NCI-H2029 (cell line): ENCODE measurements at regions not wholly inside any gene's neighbourhood (a gene's known extent, or its start where the extent isn't known, plus 50 kb on each side); places are given as distances from the start of the nearest gene placed in this dataset.

Experiments used
- DNase-seq: peaks from one replicate; lab custom pipeline; 2025; lab: John Stamatoyannopoulos, UW

DNA sequence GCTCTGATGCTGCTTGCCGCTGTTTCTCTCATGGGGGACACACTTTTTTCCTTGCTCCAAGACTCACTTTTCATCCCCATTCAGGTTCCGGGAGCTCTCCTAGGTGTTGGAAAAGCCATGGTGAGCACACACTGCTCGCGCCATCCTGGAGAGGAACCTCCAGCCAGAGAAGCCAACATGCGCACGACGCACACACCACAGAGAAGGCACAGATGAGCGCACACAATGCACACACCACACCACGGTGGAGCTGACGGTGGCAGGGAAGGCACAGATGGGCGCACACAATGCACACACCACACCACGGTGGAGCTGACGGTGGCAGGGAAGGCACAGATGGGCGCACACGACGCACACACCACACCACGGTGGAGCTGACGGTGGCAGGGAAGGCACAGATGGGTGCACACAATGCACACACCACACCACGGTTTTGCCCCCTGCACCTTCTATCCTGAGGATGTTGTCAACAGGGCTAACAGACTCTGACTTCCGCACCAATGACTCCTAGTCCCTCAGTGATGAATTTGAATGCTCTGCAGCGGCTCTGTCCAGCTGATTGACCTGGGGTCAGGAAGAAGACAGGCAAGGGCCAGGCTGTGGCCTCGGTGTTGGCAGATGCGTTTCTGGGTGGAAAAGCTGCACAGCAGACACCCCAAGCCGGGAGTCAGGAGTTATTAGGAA lies 154.7 kb downstream of the ERMARD start:
- no peak for DNase-seq

DNA sequence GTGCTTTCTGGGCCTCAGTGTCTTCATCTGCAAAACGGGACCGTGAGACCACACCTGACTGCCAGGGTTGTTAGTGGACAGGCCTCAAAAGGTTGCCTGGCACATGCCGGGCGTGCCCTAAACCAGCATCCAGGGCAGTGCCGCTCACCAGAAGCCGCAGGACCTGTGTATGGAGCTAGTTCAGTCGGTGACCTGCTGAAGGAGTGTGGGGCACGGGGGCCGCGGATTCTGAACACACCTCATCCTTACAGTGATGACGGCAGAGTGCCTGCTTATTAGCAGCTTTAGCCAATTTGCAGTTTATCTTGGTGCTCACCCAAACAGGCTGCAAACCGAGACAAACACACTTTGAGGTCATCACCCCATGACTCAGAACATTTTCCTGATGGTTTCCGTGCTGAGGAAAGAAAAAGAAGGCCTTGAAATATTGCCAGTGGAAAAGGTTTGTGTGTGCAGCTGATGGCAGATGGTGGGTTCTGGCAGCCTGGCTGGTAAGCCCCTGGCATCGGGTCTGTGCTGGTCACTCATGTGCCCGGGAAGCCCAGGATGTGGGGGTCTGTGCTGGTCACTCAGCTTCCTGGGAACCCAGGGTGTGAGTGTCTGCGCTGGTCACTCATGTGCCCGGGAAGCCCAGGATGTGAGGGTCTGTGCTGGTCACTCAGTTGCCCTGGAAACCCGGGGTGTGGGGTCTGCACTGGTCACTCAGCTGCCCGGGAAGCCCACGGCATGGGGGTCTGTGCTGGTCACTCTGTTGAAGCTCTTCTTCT lies 153.8 kb downstream of the ERMARD start:
- peak; percentile 45 for DNase-seq

DNA sequence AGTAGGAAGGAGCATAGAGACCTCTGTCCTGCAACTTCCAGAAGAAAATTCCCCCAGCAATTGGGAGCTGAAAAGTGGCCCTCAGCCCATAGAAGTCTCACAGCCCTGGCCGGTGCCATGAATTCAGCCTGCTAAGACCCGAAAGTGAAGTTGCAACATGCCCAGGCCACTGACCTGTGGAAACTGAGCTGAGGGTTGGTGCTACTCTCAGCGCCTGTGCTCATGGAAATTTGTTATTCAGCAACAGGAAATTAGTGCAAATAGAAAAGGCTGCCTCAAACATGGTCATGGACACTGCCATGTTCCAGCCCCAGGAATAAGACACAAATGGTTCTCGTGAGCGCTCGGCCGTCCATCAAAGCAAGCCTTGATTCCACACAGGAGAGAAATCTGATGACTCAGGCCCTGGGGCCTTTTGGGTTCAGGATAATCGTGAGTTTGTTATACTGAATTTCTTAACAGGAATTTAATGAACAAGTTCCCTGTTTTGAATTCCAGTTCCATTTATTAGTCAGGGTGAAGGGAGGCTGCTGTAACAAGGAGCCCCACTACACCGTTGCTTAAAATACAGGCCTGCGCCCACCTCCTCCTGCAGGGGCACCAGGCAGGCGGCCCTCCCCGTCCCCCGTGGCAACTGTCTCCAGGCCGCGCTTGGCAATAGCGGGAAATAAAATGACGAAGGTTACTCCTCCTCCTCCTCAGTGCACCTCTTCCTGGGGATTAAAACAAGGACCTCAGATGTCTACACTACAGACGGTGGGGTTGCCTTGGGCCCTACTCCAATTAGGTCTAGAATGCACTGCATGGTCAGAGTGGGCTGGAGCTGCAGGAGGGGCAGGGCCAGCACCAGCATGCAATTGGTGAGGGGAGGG lies 152.9 kb downstream of the ERMARD start:
- DNase-seq: no peak

DNA sequence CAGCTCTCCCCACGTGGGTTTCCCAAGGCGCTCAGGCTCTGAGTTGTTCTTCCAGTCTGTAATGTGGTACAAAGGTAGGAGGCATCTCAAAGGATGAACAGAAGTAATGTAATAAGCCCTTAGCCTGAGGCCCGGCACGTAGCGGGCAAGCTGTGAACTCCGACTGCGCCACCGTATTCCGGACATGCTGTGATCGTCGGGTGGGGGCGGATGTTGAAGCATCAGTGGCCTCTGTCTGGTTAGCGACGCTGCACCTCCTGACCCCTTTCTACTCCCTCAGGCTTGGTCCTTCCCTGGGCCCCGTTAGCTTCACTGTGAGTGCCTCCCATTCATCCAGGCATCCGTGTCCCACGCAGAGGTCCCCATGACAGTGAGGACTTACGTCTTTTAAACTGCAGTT lies 151.7 kb downstream of the ERMARD start:
- no peak for DNase-seq

DNA sequence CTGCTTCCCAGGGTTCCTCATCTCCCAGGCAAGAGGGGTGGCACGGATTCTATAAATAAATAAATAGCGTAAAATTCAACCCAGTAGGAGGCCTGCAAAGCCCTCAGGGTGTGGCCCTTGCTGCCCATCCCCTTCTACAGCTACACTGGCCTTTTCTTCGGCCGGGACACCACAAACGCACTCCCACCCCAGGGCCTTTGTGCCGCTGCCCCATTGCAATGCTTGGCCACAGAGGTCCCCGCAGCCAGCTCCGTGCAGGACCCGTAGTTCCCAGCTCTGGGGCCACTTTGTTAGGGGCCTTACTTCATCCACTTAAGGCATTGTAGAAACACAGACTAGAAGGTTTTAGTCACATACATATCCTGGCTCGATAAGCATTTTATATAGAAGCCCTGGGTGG lies 151.2 kb downstream of the ERMARD start:
- no peak for DNase-seq

DNA sequence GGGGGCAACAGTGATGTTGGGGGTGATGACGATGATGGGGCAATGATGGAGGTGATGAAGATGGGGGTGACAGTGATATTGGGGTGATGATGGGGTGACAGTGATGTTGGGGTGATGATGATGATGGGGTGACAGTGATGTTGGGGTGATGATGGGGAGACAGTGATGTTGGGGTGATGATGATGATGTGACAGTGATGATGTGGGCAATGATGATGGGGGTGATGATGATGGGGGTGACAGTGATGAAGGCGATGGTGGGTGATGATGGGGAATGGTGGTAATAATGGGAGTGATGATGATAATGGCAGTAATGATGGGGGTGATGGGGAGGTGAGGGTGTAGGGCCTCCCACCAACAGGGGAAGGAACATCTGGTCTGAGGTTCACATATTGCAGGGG lies 150.6 kb downstream of the ERMARD start:
- DNase-seq: no peak

DNA sequence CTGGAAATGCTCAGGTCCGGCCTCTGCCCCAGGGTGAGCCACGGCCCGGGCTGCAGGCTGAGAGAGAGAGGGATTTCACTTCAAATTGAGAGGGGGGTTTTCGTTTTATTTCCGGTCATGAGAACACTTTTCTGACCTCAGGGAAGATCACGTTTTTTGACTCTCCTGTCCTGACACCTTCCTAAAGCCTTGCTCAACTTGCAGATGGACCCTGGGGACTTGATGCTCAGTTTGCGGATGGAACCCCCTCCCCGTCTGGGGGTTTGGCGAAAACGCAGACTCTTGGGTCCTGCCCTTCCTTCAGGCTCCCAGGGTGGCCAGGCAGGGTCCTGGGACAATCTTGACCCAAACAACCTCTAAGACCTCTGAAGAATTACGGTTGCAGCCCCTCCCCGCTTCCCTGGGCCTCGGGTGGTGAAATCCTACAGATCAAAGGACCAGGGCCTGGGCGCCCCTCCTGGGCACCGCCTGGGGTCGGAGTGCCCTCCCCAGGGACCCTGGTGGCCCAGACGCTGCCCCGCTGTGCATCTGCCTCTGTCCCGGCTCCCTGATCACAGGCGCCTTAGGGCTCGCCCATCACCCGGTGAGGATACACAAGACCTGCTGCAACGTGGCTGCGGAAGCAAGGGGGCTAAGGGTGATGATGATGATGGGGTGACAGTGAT lies 148.2 kb downstream of the ERMARD start:
- no peak for DNase-seq

DNA sequence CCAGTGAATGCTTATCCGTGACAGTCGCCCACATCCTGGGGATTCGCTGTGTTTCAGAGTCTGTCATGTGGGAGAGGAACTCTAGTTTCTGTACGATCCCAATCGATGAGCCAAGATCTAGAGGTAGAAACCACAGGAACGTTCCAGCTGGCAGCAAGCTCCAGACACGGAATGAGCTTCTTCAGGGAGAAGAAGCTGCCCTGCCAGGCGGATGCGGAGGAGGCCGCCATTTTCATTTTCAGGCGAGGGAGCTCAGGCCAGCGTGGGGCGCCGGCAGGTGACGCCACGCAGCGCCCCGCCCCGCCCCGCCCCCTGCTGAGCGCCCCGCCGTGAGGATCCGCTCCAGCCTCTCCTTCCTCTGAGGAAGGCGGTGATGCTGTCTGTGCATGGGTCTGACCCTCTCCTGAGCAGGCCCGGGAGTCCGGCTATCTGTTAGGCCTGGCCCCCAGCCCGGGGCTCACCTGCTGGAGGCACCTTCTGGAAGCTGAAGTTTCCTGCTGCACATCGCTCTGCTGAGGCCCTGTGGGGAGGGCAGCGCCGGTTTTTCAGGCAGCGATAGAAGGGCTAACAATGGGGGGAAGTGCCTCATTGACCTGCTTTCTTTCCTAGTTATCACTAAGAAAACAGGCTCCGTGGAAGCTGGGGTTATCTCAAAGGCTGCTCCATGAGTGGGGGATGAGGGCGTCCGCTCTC lies 147.5 kb downstream of the ERMARD start:
- no peak for DNase-seq

DNA sequence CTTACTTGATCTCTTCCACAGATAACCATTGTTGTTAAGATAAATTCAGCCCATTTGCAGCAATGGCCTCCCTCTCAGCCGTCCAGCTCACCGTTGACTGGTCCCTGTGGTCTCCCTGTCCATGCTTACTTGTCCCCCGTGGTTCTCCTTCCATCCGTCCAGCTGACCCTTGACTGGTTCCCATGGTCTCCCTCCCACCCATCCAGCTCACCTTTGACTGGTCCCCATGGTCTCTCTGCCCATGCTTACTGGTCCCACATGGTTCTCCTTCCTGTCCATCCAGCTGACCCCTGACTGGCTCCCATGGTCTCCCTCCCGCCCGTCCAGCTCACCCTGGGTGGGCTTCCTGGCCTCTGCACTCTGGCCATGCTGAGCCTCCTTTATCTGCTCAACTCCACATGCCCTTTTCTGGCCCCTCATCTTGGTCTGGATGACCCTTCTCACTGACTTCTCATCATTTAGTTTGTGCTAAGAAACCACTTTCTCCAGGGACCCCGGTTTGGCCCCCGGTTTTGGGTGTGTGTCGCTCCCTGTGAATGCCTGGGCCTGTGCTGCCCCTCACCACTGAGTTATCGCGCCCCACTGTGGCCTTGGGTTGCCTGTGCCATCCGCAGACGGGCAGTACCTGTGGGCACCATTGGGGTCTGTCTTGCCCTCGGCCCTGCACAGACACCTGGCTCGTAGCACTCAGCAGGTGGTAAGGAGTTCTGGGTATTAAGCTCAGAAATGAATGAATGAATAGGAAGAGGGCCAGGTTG lies 146.4 kb downstream of the ERMARD start:
- DNase-seq: no peak

DNA sequence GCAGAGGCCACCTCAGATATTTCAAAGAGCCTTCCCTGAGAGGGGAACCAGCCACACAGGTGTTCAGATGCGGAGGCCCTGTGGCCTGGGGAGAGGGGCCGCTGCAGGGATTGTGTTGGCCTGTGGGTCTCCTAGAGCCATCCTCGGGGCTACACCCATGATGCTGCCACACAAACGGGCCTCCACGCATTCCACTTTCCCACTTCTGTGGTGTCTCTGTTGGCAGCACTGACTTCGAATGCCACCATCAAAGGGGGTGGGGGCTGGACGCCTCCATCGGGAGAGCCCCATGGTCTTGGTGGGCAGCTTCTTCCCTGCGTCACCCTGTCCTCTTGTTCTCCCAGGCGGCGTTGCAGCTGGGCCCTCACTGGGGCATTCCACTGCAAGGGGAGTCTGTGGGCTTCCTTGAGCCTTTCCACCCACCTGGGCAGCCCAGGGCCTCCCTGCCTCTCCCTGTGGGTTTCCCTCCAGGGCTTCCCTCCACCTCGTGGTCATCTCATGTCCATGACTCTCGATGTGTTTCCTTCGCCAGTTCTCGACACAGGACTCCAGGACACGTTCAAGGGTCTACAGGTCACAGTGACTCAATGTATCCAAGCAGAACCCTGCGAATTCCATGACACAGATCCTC lies 145.5 kb downstream of the ERMARD start:
- DNase-seq: no peak

DNA sequence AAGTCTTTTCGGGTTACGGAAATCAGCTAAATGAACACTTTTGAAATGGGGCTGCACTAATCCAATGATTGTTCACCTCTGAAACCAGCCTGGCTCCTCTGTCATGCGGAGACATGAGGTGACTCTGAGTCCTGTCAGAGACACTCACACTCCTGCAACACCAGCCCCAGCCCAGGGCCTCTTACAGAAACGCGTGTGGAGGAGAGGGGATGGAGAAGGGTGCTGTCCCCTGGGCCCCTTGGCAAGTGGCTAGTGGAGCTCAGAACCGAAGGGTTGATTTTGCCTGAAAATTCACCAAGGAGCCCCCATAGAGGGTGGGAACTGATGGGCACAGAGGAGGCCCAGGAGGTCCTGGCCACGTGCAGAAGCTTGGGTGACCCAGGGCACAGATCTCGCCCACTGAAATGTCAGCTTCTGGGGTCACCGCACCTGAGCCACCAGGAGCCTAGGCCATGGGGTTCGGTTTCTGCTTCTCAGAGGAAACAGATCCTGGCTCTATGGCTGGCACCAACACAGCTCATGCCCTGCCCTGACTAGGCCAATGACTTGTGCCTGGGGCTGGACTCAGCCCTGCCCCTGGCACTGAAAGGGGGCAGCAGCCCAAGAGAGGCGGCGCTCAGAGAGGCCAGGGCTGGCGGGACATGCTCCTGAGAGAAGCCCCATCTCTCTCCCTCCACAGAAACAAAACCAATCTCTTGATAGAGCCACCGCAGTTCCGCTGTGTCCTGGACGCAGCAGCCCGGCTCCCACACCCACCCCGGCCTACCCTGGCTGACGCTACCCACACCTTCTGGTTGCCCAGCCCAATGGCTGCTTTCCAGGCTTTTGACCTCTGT lies 144.7 kb downstream of the ERMARD start:
- DNase-seq: no peak

DNA sequence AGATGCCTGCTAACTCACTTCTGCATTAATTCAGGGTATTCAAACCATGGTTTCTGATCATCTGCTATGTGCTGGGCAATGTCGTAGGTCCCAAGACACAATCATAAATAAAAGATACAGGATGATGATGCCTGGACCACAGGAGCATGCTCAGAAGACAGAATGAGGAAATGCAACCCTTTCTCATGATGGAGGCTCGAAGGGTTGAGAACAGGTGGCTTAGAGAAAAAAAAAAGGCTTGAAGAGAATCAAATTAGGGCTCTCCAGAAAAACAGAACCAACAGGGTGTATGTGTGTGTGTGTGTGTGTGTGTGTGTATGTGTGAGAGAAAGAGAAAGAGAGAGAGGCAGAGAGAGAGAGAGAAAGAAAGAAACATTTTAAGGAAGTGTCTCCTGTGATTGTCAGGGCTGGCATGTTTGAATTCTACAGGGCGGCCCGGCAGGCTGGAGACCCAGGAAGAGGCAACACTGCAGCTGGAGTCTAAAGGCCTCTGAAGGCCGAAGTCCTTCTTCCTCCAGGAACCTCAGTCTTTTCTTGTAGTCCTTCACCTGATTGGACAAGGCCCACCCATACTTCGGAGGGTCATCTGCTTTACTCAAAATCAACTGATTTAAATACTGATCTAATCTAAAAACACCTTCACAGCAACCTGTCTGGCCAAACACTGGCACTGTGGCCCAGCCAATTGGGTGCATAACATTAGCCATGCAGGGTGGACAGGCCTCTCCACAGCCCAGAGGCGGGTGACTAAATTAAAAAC lies 143.8 kb downstream of the ERMARD start:
- no peak for DNase-seq

DNA sequence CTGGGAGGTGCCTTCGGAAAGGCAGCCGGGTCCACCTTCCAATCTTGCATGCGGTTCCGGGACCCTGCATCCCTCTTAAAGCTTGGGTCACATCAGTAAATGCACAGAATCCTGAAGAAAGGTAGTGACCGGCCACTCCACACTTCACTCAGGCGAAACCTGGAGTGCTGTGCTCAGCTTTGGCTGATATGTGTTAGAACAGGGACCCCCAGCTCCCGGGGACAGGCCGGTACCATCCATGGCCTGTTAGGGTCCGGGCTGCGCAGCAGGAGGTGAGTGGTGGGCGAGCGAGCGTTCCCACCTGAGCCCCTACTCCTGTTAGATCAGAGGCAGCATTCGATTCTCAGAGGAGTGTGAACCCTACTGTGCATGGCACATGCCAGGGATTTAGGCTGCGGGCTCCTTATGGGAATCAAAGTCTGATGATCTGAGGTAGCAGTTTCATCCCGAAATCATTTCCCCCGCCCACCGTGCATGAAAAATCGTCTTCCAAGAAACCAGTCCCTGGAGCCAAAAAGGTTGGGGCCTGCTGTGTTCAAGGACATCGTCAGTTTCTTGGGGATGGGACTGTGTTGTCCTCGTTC lies 143.0 kb downstream of the ERMARD start:
- no peak for DNase-seq

DNA sequence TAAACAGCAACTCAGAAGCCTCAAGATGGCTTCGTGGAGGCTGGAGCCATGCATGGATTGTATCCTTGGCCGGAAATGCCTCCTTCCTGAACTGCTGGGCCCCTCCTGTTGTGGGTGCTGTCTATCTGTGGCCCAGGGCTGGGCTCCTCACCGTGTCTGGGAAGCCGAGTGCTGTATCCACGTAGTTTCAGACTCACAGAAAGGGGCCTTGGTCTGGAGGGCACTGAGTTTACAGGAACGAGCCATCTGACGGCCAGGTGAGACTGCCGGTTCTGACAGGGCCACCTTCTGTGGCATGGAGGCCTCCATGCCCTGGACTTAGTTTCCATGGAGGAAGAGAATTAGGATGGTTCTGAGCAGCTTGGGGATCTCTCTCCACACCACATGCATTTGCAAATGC lies 142.2 kb downstream of the ERMARD start:
- DNase-seq: no peak

DNA sequence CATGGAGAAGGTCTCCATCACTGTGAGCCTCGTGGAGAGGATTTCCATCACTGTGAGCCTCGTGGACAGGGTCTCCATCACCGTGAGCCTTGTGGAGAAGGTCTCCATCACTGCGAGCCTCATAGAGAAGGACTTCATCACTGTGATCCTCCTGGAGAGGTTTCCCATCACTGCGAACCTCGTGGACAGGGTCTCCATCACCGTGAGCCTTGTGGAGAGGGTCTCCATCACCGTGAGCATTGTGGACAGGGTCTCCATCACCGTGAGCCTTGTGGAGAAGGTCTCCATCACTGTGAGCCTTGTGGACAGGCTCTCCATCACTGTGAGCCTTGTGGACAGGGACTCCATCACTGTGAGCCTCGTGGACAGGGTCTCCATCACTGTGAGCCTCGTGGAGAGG lies 140.4 kb downstream of the ERMARD start:
- no peak for DNase-seq

DNA sequence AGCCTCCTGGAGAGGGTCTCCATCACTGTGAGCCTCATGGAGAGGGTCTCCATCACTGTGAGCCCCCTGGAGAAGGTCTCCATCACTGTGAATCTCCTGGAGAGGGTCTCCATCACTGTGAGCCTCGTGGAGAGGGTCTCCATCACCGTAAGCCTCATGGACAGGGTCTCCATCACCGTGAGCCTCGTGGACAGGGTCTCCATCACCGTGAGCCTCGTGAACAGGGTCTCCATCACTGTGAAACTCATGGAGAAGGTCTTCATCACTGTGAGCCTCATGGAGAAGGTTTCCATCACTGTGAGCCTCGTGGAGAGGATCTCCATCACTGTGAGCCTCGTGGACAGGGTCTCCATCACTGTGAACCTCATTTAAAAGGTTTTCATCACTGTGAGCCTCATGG lies 140.0 kb downstream of the ERMARD start:
- no peak for DNase-seq

DNA sequence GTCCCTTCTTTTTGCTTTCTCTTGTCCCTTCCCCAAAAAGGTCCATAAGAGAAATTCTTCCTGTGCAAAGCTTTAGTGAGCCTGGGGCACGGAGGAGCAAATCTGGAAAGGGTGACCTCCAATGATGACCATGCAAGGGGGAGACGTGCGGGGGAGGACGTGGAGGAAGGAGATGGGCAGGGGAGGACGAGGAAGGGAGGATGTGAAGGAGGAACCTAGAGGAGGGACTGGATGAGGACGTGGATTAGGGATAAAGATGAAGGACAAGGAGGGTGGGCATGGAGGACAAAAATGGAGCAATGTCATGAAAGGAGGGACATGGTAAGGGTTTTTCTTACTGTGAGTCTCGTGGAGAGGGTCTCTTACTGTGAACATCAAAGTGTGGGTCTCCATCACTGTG lies 139.5 kb downstream of the ERMARD start:
- DNase-seq: no peak

DNA sequence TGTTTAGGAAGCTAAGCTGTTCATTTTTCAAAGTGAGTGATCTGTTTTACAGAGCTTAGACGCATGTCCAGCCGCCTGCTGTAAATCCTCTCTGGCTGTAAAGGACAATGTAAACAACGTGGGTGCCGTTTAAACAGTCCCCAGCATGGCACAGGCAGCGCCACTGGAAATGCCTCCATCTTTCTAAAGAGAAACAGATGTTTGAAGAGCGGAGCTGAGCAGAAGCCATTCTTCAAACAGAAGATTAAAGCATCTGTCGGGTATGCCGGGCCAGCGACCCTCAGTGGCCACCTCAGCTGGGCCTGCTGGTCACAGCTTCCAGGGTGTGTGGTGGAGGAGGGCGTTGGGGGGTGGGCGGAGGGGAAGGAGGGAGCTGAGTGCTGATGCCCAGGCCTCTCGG lies 138.6 kb downstream of the ERMARD start:
- DNase-seq: no peak
